ENCODE measurements at regions not wholly inside any gene's neighbourhood (a gene's known extent, or its start where the extent isn't known, plus 50 kb on each side); places are given as distances from the start of the nearest gene placed in this dataset.

DNA sequence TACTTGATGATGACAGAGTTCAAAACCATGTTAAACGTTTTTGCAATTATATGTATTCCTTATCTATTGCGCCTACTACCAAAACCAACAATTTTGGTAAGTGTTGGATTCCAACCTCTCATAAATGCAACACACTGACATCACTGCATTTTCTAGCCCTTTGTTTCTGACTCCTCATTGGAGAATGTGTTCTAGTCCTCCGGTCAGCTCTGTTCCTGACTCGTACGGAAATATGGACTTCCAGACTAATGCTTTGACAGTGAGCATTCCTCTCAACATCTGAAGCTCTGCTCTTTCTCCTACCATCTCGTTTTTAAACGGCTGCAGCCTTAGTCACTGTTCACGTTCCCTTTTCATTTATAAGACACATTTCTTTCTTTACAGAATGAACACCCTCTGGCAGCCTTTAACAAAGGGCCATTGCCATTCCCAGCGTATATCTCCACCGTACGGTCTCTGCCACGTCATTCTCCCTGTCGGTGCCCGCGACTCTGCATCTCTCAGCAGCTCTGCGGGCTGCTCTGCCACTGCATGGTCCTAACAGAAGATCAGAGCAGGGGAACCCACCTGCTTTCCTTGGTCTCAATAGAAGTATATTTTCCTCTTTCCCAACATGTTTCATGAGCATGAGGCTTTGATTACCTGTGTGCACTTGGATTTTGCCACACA is 103.0 kb upstream of the SYNDIG1 start:
- intact Hi-C loops (cut with DNase I), result no loop called here
- 87 to 91% (median 89%) methylated on average over 16 of the region's 16 CpGs for WGBS, 3 donors
- Histone ChIP-seq H3K9me3 (peaks cover 0 to 4% of the 10 kb centered on the region in 2 donors), H3K4me3 (no peak overlapping the region), H3K27me3 (no peaks in the 10 kb centered on the region), H3K27ac (no peak overlapping the region), H3K36me3 (no peaks in the 10 kb centered on the region), H3K4me1 (ENCODE audit: insufficient read depth) (peaks cover 3% of the 10 kb centered on the region)
- DNase-seq, result no peak
- no peak for TF ChIP-seq POLR2A (IDR thresholded peaks at IDR 0.05)
- no peak for TF ChIP-seq EP300 (IDR thresholded peaks at IDR 0.05)
- TF ChIP-seq, protein P1, sequence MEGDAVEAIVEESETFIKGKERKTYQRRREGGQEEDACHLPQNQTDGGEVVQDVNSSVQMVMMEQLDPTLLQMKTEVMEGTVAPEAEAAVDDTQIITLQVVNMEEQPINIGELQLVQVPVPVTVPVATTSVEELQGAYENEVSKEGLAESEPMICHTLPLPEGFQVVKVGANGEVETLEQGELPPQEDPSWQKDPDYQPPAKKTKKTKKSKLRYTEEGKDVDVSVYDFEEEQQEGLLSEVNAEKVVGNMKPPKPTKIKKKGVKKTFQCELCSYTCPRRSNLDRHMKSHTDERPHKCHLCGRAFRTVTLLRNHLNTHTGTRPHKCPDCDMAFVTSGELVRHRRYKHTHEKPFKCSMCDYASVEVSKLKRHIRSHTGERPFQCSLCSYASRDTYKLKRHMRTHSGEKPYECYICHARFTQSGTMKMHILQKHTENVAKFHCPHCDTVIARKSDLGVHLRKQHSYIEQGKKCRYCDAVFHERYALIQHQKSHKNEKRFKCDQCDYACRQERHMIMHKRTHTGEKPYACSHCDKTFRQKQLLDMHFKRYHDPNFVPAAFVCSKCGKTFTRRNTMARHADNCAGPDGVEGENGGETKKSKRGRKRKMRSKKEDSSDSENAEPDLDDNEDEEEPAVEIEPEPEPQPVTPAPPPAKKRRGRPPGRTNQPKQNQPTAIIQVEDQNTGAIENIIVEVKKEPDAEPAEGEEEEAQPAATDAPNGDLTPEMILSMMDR (IDR thresholded peaks at IDR 0.05), result no peak

DNA sequence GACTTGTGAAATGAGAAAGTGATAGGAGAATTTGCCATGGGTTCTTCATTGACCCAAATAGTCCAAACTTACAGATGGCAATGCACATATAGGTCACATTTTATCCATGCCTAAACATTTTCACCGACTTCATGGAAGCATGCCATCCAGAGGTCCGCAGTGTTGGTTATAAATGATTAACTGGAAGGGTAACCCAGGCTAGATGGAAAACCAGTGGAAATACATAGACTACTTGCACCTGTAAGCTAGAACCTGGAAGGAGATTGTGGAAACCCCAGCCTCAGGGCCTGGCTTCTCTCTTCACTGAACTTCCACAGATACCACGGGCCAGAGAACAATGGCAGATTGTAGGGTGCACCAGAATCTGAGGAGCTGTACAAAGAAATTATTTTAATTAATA is 103.8 kb upstream of the SYNDIG1 start:
- H3K27me3 ChIP-seq, result no peaks in the 10 kb centered on the region
- intact Hi-C loops (cut with DNase I), result no loop called here
- no peak overlapping the region for H3K4me3 ChIP-seq
- DNase-seq, result no peak
- H3K9me3 ChIP-seq, result peaks cover 0 to 4% of the 10 kb centered on the region in 2 donors
- H3K36me3 ChIP-seq, result no peaks in the 10 kb centered on the region
- H3K27ac ChIP-seq, result no peak overlapping the region
- WGBS, 3 donors, result 90 to 94% (median 94%) methylated on average over 3 of the region's 3 CpGs
- H3K4me1 ChIP-seq (ENCODE audit: insufficient read depth), result no peaks in the 10 kb centered on the region
- TF ChIP-seq POLR2A (IDR thresholded peaks at IDR 0.05), result no peak
- TF ChIP-seq, protein P1 (IDR thresholded peaks at IDR 0.05), result no peak
- TF ChIP-seq EP300 (IDR thresholded peaks at IDR 0.05), result no peak

- TF ChIP-seq EP300 (IDR thresholded peaks at IDR 0.05), result no peak
- TF ChIP-seq POLR2A (IDR thresholded peaks at IDR 0.05), result no peak
- TF ChIP-seq, protein P1 (IDR thresholded peaks at IDR 0.05), result no peak
- 49 to 54% (median 51%) methylated on average over 4 of the region's 4 CpGs for WGBS, 3 donors
These were observed 104.9 kb upstream of the SYNDIG1 start for GRCh38 chr20:24364482-24364881.

DNA sequence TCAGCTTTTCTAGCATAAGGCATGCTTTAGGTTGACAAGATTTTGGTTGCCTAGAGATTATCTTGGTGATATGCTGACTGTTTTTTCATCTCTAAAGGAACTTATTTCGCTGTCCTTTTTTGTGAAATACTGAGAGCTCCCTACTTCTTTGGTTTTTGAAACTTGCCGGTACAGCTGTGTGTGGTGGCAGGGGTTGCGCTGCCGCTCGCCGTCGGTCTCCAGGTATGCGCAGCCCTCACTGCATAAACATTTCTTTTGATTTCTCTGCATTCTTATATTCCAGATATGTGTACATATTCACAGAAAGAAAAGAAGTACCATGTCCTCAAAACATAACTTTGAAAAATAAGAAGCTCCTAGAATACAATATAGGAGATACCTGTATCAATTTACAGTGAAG is 106.4 kb upstream of the SYNDIG1 start:
- no peak for DNase-seq
- peaks cover 0 to 4% of the 10 kb centered on the region in 2 donors for H3K9me3 ChIP-seq
- no peak overlapping the region for H3K27ac ChIP-seq
- no peaks in the 10 kb centered on the region for H3K36me3 ChIP-seq
- intact Hi-C loops (cut with DNase I), result no loop called here
- no peaks in the 10 kb centered on the region for H3K4me1 ChIP-seq (ENCODE audit: insufficient read depth)
- no peak overlapping the region for H3K4me3 ChIP-seq
- no peaks in the 10 kb centered on the region for H3K27me3 ChIP-seq
- TF ChIP-seq POLR2A (IDR thresholded peaks at IDR 0.05) (no peak), EP300 (IDR thresholded peaks at IDR 0.05) (no peak)
- TF ChIP-seq, protein P1 (IDR thresholded peaks at IDR 0.05), result no peak
- WGBS, 3 donors, result 84 to 95% (median 86%) methylated on average over 8 of the region's 8 CpGs

More at GRCh38 chr20:24364482-24364881, 104.9 kb upstream of the SYNDIG1 start:
- no peak for DNase-seq
- intact Hi-C loops (cut with DNase I), result no loop called here
- H3K4me3 ChIP-seq, result no peak overlapping the region
- H3K27me3 ChIP-seq, result no peaks in the 10 kb centered on the region
- H3K36me3 ChIP-seq, result no peaks in the 10 kb centered on the region
- no peak overlapping the region for H3K27ac ChIP-seq
- peaks cover 0 to 4% of the 10 kb centered on the region in 2 donors for H3K9me3 ChIP-seq
- no peaks in the 10 kb centered on the region for H3K4me1 ChIP-seq (ENCODE audit: insufficient read depth)
